B cell (primary cell): ENCODE measurements at regions not wholly inside any gene's neighbourhood (a gene's known extent, or its start where the extent isn't known, plus 50 kb on each side); places are given as distances from the start of the nearest gene placed in this dataset.

Source experiments
- ATAC-seq: fragments of 200-7000 bp; cut with Tn5 transposase; one replicate; pipeline ENCODE4 v1.10.0; 2021; ENCODE audit warnings: low read depth, mild to moderate bottlenecking, moderate number of reproducible peaks, moderate library complexity
- CTCF ChIA-PET: fragments of 350-600 bp; sonication (Branson Sonifier 250); formaldehyde crosslinking; loops from one replicate; lab custom pipeline; 2021; ENCODE audit warnings: antibody characterized with exemption, inconsistent platforms; lab: Charles Lee
- POLR2A ChIA-PET: fragments of 350-600 bp; sonication (Branson Sonifier 250); formaldehyde crosslinking; loops from one replicate; lab custom pipeline; 2021; ENCODE audit warnings: antibody characterized with exemption; lab: Charles Lee
- DNase-seq: peaks from one replicate; pipeline ENCODE4 v3.0.0; 2013
- H2AFZ ChIP-seq: 2 replicates; pipeline ENCODE4 v1.6.1; 2012; ENCODE audit warnings: mild to moderate bottlenecking, low read depth, low read length; ENCODE audit not compliant: insufficient read depth, poor library complexity, severe bottlenecking
- H3K27ac ChIP-seq, 2 donors: 1 replicate in 1 of 2; 2 replicates in 1 of 2; pipeline ENCODE4 v1.5.1; 2012 to 2013; ENCODE audit warnings: low read length in 2 of 2, mild to moderate bottlenecking in 2 of 2, moderate library complexity in 1 of 2
- H3K27me3 ChIP-seq, 4 experiments: fragments of 200-600 bp in 1 of 4; sonication (generic) in 1 of 4; replicated peaks in 1 of 4; 1 replicate in 2 of 4; 2 replicates in 2 of 4; pipeline versions ENCODE4 v1.6.1 to v1.7.0; 2013 to 2016; ENCODE audit warnings: low read length in 3 of 4, mild to moderate bottlenecking in 2 of 4, mixed read lengths in 1 of 4, moderate library complexity in 1 of 4; ENCODE audit not compliant: insufficient read depth in 4 of 4, control insufficient read depth in 3 of 4; ENCODE audit errors: control extremely low read depth in 1 of 4
- H3K36me3 ChIP-seq, 2 experiments: replicated peaks in 1 of 2; 1 replicate in 1 of 2; 2 replicates in 1 of 2; pipeline versions ENCODE4 v1.6.1 to v1.7.1; 2013; ENCODE audit warnings: low read length in 1 of 2; ENCODE audit not compliant: insufficient read depth in 2 of 2, control insufficient read depth in 1 of 2; ENCODE audit errors: control extremely low read depth in 1 of 2, extremely low read depth in 1 of 2
- H3K4me1 ChIP-seq, 2 donors: fragments of 200-600 bp in 1 of 2; sonication (generic) in 1 of 2; 1 replicate in 1 of 2; 2 replicates in 1 of 2; pipeline versions ENCODE4 v1.5.1 to v1.6.1; 2013 to 2017; ENCODE audit warnings: low read length in 2 of 2; ENCODE audit not compliant: control insufficient read depth in 2 of 2, insufficient read depth in 2 of 2
- H3K4me2 ChIP-seq: replicated peaks from 2 replicates; pipeline ENCODE3; 2012; ENCODE audit warnings: mild to moderate bottlenecking, low read depth, low read length; ENCODE audit not compliant: poor library complexity, severe bottlenecking
- H3K4me3 ChIP-seq, 5 experiments: fragments of 200-600 bp in 1 of 5; sonication (generic) in 1 of 5; 1 replicate in 3 of 5; 2 replicates in 2 of 5; pipeline versions ENCODE4 v1.5.1 to v1.7.0; 2011 to 2016; ENCODE audit warnings: low read length in 4 of 5, mild to moderate bottlenecking in 4 of 5, low read depth in 2 of 5, control low read depth in 1 of 5, moderate library complexity in 1 of 5; ENCODE audit not compliant: insufficient read depth in 1 of 5; ENCODE audit errors: control extremely low read depth in 1 of 5, extremely low read depth in 1 of 5
- H3K79me2 ChIP-seq: fragments of 200-600 bp; sonication (generic); one replicate; pipeline ENCODE4 v1.6.0; 2016; ENCODE audit warnings: low read length; ENCODE audit not compliant: control insufficient read depth, insufficient read depth
- H3K9ac ChIP-seq: fragments of 200-600 bp; sonication (generic); 2 replicates; pipeline ENCODE4 v1.6.1; 2017; ENCODE audit warnings: mild to moderate bottlenecking, low read length, moderate library complexity
- H3K9me3 ChIP-seq, 3 donors: one replicate each; pipeline versions ENCODE4 v1.6.1 to v1.7.1; 2013; ENCODE audit warnings: low read length in 2 of 3; ENCODE audit not compliant: control insufficient read depth in 2 of 3, insufficient read depth in 1 of 3; ENCODE audit errors: control extremely low read depth in 1 of 3
- H4K20me1 ChIP-seq: 2 replicates; pipeline ENCODE4 v1.6.0; 2012; ENCODE audit warnings: mild to moderate bottlenecking, low read length; ENCODE audit not compliant: insufficient read depth, control insufficient read depth, poor library complexity, severe bottlenecking
- H3K27ac Mint-ChIP-seq: one replicate; pipeline ENCODE4 v1.8.0; 2021; ENCODE audit warnings: mixed read lengths
- H3K27me3 Mint-ChIP-seq: one replicate; pipeline ENCODE4 v1.8.0; 2021; ENCODE audit warnings: mixed read lengths
- H3K4me1 Mint-ChIP-seq: one replicate; pipeline ENCODE4 v1.8.0; 2021; ENCODE audit warnings: mixed read lengths
- H3K4me3 Mint-ChIP-seq: one replicate; pipeline ENCODE4 v1.8.0; 2021; ENCODE audit warnings: mixed read lengths
- H3K9me3 Mint-ChIP-seq: one replicate; pipeline ENCODE4 v1.8.0; 2022; ENCODE audit warnings: mixed read lengths; ENCODE audit not compliant: insufficient read depth
- EZH2 ChIP-seq: IDR thresholded peaks from 2 replicates; pipeline ENCODE4 v1.6.1; 2012; ENCODE audit warnings: borderline replicate concordance, low read depth, mild to moderate bottlenecking, moderate library complexity, low read length; ENCODE audit not compliant: insufficient read depth, poor library complexity, severe bottlenecking
- WGBS: methylation state at CpG from one replicate; pipeline ENCODE4 v1.1.5; 2013; ENCODE audit warnings: missing lambda C conversion rate; ENCODE audit not compliant: insufficient coverage; 5-methylcytosine and 5-hydroxymethylcytosine counted together
- intact Hi-C: fragments of 100-400 bp; cut with micrococcal nuclease; formaldehyde crosslinking; loops from one replicate; pipeline ENCODE4 v1.10.0; 2022
- TF ChIP-seq, protein P1 (sequence below): fragments of 200-600 bp; IDR thresholded peaks from one replicate; pipeline ENCODE4 v1.8.0; 2022; ENCODE audit warnings: antibody characterized with exemption, mild to moderate bottlenecking

- Mint-ChIP-seq H3K9me3 (peaks cover 7% of the 10 kb centered on the region), H3K27me3 (no peaks in the 10 kb centered on the region), H3K27ac (peak overlapping the region; percentile 46), H3K4me1 (peaks cover 36% of the 10 kb centered on the region), H3K4me3 (no peak overlapping the region)
- H3K79me2 ChIP-seq = no peaks in the 10 kb centered on the region
- H2AFZ ChIP-seq = no peak overlapping the region
- ATAC-seq (peak; percentile 73), DNase-seq (peak; percentile 56)
- peaks cover 0 to 7% (median 0%) of the 10 kb centered on the region in 3 donors for H3K9me3 ChIP-seq
- TF ChIP-seq, protein P1, sequence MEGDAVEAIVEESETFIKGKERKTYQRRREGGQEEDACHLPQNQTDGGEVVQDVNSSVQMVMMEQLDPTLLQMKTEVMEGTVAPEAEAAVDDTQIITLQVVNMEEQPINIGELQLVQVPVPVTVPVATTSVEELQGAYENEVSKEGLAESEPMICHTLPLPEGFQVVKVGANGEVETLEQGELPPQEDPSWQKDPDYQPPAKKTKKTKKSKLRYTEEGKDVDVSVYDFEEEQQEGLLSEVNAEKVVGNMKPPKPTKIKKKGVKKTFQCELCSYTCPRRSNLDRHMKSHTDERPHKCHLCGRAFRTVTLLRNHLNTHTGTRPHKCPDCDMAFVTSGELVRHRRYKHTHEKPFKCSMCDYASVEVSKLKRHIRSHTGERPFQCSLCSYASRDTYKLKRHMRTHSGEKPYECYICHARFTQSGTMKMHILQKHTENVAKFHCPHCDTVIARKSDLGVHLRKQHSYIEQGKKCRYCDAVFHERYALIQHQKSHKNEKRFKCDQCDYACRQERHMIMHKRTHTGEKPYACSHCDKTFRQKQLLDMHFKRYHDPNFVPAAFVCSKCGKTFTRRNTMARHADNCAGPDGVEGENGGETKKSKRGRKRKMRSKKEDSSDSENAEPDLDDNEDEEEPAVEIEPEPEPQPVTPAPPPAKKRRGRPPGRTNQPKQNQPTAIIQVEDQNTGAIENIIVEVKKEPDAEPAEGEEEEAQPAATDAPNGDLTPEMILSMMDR = no peak
- no peak for TF ChIP-seq EZH2
- WGBS = 20% methylated on average over 4 of the region's 4 CpGs
- no peaks in the 10 kb centered on the region for H4K20me1 ChIP-seq
- no peaks in the 10 kb centered on the region for H3K36me3 ChIP-seq
- CTCF ChIA-PET = interaction anchor here (1.0 kb wide), 1 partner anchor 8 kb away, joined by 4 read pairs; no protein-coding TSS in a partner anchor
- peak overlapping the region; percentile 25 for H3K4me2 ChIP-seq
- peak overlapping the region in 1 of 2 donors; percentile 3 for H3K27ac ChIP-seq
- H3K4me1 ChIP-seq = peaks cover 25 to 26% of the 10 kb centered on the region in 2 donors
- POLR2A ChIA-PET = no interaction called here
- H3K4me3 ChIP-seq = no peak overlapping the region
- H3K27me3 ChIP-seq = no peaks in the 10 kb centered on the region
- H3K9ac ChIP-seq = no peak overlapping the region
- intact Hi-C loops = no loop called here
Observed at GRCh38 chr7:132653366-132653930, 77.2 kb upstream of the PLXNA4 start.

- no peak for DNase-seq
- peaks cover 2% of the 10 kb centered on the region for H3K9me3 Mint-ChIP-seq
Observed at GRCh38 chr7:132652507-132652906, 76.2 kb upstream of the PLXNA4 start.

More at GRCh38 chr7:132652507-132652906, 76.2 kb upstream of the PLXNA4 start:
- H3K36me3 ChIP-seq = no peaks in the 10 kb centered on the region
- no peak overlapping the region for H3K27ac Mint-ChIP-seq
- intact Hi-C loops = no loop called here
- H4K20me1 ChIP-seq = no peaks in the 10 kb centered on the region
- no peak overlapping the region for H3K9ac ChIP-seq
- peaks cover 0 to under 1% (median 0%) of the 10 kb centered on the region in 3 donors for H3K9me3 ChIP-seq
- no CpG with 5 or more reads among the region's 1 CpG for WGBS
- H3K27ac ChIP-seq = no peak overlapping the region
- peaks cover 25 to 26% of the 10 kb centered on the region in 2 donors for H3K4me1 ChIP-seq
- CTCF ChIA-PET = no interaction called here
- peaks cover 36% of the 10 kb centered on the region for H3K4me1 Mint-ChIP-seq
- no peak overlapping the region for H2AFZ ChIP-seq
- H3K4me3 Mint-ChIP-seq = no peak overlapping the region
- ATAC-seq = no peak
- H3K27me3 Mint-ChIP-seq = no peaks in the 10 kb centered on the region
- H3K4me2 ChIP-seq = no peak overlapping the region
- POLR2A ChIA-PET = no interaction called here
- H3K4me3 ChIP-seq = no peak overlapping the region
- no peaks in the 10 kb centered on the region for H3K27me3 ChIP-seq
- TF ChIP-seq, protein P1 = no peak
- TF ChIP-seq EZH2 = no peak
- H3K79me2 ChIP-seq = no peaks in the 10 kb centered on the region
